ENCODE measurements at regions not wholly inside any gene's neighbourhood (a gene's known extent, or its start where the extent isn't known, plus 50 kb on each side); places are given as distances from the start of the nearest gene placed in this dataset.

GRCh38 chr3:178458313-178459037 is 77.8 kb upstream of the KCNMB2 start:
- no peak overlapping the region for H3K4me3 ChIP-seq (ENCODE audit: low read depth, low read length)
- TF ChIP-seq CTCF (IDR thresholded peaks at IDR 0.05; ENCODE audit: low read depth, low read length): no peak

- no peak overlapping the region for H3K4me3 ChIP-seq (ENCODE audit: low read depth, low read length)
Observed at GRCh38 chr3:178459038-178459410, 77.2 kb upstream of the KCNMB2 start.

GRCh38 chr3:178465260-178466180 is 70.7 kb upstream of the KCNMB2 start:
- no peak overlapping the region for H3K4me3 ChIP-seq (ENCODE audit: low read depth, low read length)
- TF ChIP-seq CTCF (IDR thresholded peaks at IDR 0.05; ENCODE audit: low read depth, low read length): no peak

More at GRCh38 chr3:178459038-178459410, 77.2 kb upstream of the KCNMB2 start:
- no peak for TF ChIP-seq CTCF (IDR thresholded peaks at IDR 0.05; ENCODE audit: low read depth, low read length)

GRCh38 chr3:178472941-178473340 is 63.3 kb upstream of the KCNMB2 start:
- TF ChIP-seq CTCF (IDR thresholded peaks at IDR 0.05; ENCODE audit: low read depth, low read length): no peak
- no peak overlapping the region for H3K4me3 ChIP-seq (ENCODE audit: low read depth, low read length)

- no peak for TF ChIP-seq CTCF (IDR thresholded peaks at IDR 0.05; ENCODE audit: low read depth, low read length)
- H3K4me3 ChIP-seq (ENCODE audit: low read depth, low read length): no peak overlapping the region
Observed at GRCh38 chr3:178474526-178474925, 61.7 kb upstream of the KCNMB2 start.

- H3K4me3 ChIP-seq (ENCODE audit: low read depth, low read length): no peak overlapping the region
- no peak for TF ChIP-seq CTCF (IDR thresholded peaks at IDR 0.05; ENCODE audit: low read depth, low read length)
Observed at GRCh38 chr3:178475062-178475461, 61.2 kb upstream of the KCNMB2 start.

- no peak overlapping the region for H3K4me3 ChIP-seq (ENCODE audit: low read depth, low read length)
- no peak for TF ChIP-seq CTCF (IDR thresholded peaks at IDR 0.05; ENCODE audit: low read depth, low read length)
Observed at GRCh38 chr3:178476886-178477285, 59.4 kb upstream of the KCNMB2 start.

All from WI38 (cell line).